ENCODE measurements at regions not wholly inside any gene's neighbourhood (a gene's known extent, or its start where the extent isn't known, plus 50 kb on each side); places are given as distances from the start of the nearest gene placed in this dataset.

GRCh38 chr20:6685626-6686025 is 81.9 kb upstream of the BMP2 start:
- Histone ChIP-seq H3K9me3 (no peaks in the 10 kb centered on the region), H3K27ac (no peak overlapping the region), H3K36me3 (no peaks in the 10 kb centered on the region), H3K27me3 (no peaks in the 10 kb centered on the region), H3K4me1 (peaks cover 0 to 13% (median 0%) of the 10 kb centered on the region in 4 donors), H3K4me3 (no peak overlapping the region)
- DNase-seq: no peak
- TF ChIP-seq EP300 (IDR thresholded peaks at IDR 0.05) (no peak), POLR2AphosphoS5 (IDR thresholded peaks at IDR 0.05) (no peak), POLR2A (IDR thresholded peaks at IDR 0.05) (no peak)
- TF ChIP-seq, protein P1, sequence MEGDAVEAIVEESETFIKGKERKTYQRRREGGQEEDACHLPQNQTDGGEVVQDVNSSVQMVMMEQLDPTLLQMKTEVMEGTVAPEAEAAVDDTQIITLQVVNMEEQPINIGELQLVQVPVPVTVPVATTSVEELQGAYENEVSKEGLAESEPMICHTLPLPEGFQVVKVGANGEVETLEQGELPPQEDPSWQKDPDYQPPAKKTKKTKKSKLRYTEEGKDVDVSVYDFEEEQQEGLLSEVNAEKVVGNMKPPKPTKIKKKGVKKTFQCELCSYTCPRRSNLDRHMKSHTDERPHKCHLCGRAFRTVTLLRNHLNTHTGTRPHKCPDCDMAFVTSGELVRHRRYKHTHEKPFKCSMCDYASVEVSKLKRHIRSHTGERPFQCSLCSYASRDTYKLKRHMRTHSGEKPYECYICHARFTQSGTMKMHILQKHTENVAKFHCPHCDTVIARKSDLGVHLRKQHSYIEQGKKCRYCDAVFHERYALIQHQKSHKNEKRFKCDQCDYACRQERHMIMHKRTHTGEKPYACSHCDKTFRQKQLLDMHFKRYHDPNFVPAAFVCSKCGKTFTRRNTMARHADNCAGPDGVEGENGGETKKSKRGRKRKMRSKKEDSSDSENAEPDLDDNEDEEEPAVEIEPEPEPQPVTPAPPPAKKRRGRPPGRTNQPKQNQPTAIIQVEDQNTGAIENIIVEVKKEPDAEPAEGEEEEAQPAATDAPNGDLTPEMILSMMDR (IDR thresholded peaks at IDR 0.05): no peak
- intact Hi-C loops (cut with DNase I; ENCODE audit: low total_unique reads): no loop called here
- 72 to 92% (median 84%) methylated on average over 4 of the region's 4 CpGs for WGBS, 5 donors

GRCh38 chr20:6685181-6685582 is 82.3 kb upstream of the BMP2 start:
- no peak overlapping the region for H3K27ac ChIP-seq
- no peak overlapping the region for H3K4me3 ChIP-seq
- H3K9me3 ChIP-seq: no peaks in the 10 kb centered on the region
- no peak for DNase-seq
- WGBS, 5 donors: 89 to 93% (median 91%) methylated on average over 5 of the region's 5 CpGs
- H3K36me3 ChIP-seq: no peaks in the 10 kb centered on the region
- H3K4me1 ChIP-seq: peaks cover 0 to 17% (median 0%) of the 10 kb centered on the region in 4 donors
- TF ChIP-seq POLR2AphosphoS5 (IDR thresholded peaks at IDR 0.05): no peak
- no peak for TF ChIP-seq EP300 (IDR thresholded peaks at IDR 0.05)
- TF ChIP-seq, protein P1 (IDR thresholded peaks at IDR 0.05): no peak
- no peak for TF ChIP-seq POLR2A (IDR thresholded peaks at IDR 0.05)
- H3K27me3 ChIP-seq: no peaks in the 10 kb centered on the region
- intact Hi-C loops (cut with DNase I; ENCODE audit: low total_unique reads): no loop called here

- Histone ChIP-seq H3K27ac (no peak overlapping the region), H3K27me3 (no peaks in the 10 kb centered on the region), H3K4me1 (peaks cover 6 to 31% (median 9%) of the 10 kb centered on the region in 4 donors), H3K36me3 (no peaks in the 10 kb centered on the region), H3K9me3 (no peaks in the 10 kb centered on the region), H3K4me3 (no peak overlapping the region)
- intact Hi-C loops (cut with DNase I; ENCODE audit: low total_unique reads): no loop called here
- TF ChIP-seq POLR2A (IDR thresholded peaks at IDR 0.05) (no peak), EP300 (IDR thresholded peaks at IDR 0.05) (no peak)
- whole genome bisulfite sequencing, 5 donors: 66 to 85% (median 73%) methylated on average over 9 of the region's 9 CpGs
- no peak for DNase-seq
These were observed 84.2 kb upstream of the BMP2 start for GRCh38 chr20:6683021-6683977.

GRCh38 chr20:6680854-6681253 is 86.6 kb upstream of the BMP2 start:
- Histone ChIP-seq H3K27me3 (no peaks in the 10 kb centered on the region), H3K4me3 (no peak overlapping the region), H3K27ac (peak overlapping the region in 4 of 5 donors; percentile 1 to 66 (median 62)), H3K9me3 (no peaks in the 10 kb centered on the region), H3K4me1 (peaks cover 6 to 32% (median 10%) of the 10 kb centered on the region in 4 donors), H3K36me3 (no peaks in the 10 kb centered on the region)
- TF ChIP-seq EP300 (IDR thresholded peaks at IDR 0.05) (no peak), POLR2AphosphoS5 (IDR thresholded peaks at IDR 0.05) (peak in 1 of 3 donors; percentile 4), POLR2A (IDR thresholded peaks at IDR 0.05) (no peak)
- intact Hi-C loops (cut with DNase I; ENCODE audit: low total_unique reads): no loop called here
- DNase-seq: peak; percentile 27 to 49
- 44 to 70% (median 60%) methylated on average over 7 of the region's 7 CpGs for WGBS, 5 donors

GRCh38 chr20:6680441-6680840 is 87.0 kb upstream of the BMP2 start:
- Histone ChIP-seq H3K36me3 (no peaks in the 10 kb centered on the region), H3K4me1 (peaks cover 6 to 32% (median 10%) of the 10 kb centered on the region in 4 donors), H3K4me3 (no peak overlapping the region), H3K27ac (peak overlapping the region in 3 of 5 donors; percentile 1 to 66 (median 63)), H3K9me3 (no peaks in the 10 kb centered on the region), H3K27me3 (no peaks in the 10 kb centered on the region)
- no peak for DNase-seq
- TF ChIP-seq EP300 (IDR thresholded peaks at IDR 0.05) (no peak), POLR2A (IDR thresholded peaks at IDR 0.05) (no peak)
- intact Hi-C loops (cut with DNase I; ENCODE audit: low total_unique reads): no loop called here
- 23 to 49% (median 36%) methylated on average over 2 of the region's 2 CpGs for WGBS, 5 donors
